OCI-LY7 (cell line): ENCODE measurements at regions not wholly inside any gene's neighbourhood (a gene's known extent, or its start where the extent isn't known, plus 50 kb on each side); places are given as distances from the start of the nearest gene placed in this dataset.

Source experiments
- BruUV-seq: library from RNA; stranded (reverse); fragments of 400-500 nt; replicated peaks from 2 replicates; lab custom pipeline; 2021; lab: Mats Ljungman, UMichigan
- CTCF ChIA-PET: fragments of 300-600 bp; sonication (Branson Sonifier 250); formaldehyde crosslinking; loops from one replicate; lab custom pipeline; 2022; ENCODE audit warnings: antibody characterized with exemption; ENCODE audit not compliant: unreplicated experiment; lab: Charles Lee
- POLR2A ChIA-PET: fragments of 300-600 bp; sonication (Branson Sonifier 250); formaldehyde crosslinking; loops from one replicate; lab custom pipeline; 2022; ENCODE audit warnings: antibody characterized with exemption; lab: Charles Lee
- DNase-seq: peaks from one replicate; pipeline ENCODE4 v3.0.0-alpha.2; 2015; ENCODE audit warnings: low spot score
- H2AFZ ChIP-seq: fragments of 200-600 bp; sonication (generic), shearing (Covaris generic); 2 replicates; pipeline ENCODE4 v1.6.1; 2014; ENCODE audit warnings: mild to moderate bottlenecking, antibody characterized with exemption, low read length, moderate library complexity
- H3K27ac ChIP-seq: fragments of 200-600 bp; sonication (generic); 2 replicates; pipeline ENCODE4 v1.5.1; 2014; ENCODE audit warnings: mixed run types, low read depth, mild to moderate bottlenecking, moderate library complexity, low read length, inconsistent platforms; ENCODE audit not compliant: poor library complexity, severe bottlenecking
- H3K36me3 ChIP-seq: fragments of 200-600 bp; sonication (generic); 2 replicates; pipeline ENCODE4 v1.6.1; 2014; ENCODE audit warnings: mild to moderate bottlenecking, antibody characterized with exemption, low read length, moderate library complexity, mixed read lengths; ENCODE audit not compliant: insufficient read depth
- H3K4me1 ChIP-seq: fragments of 200-600 bp; sonication (generic); 2 replicates; pipeline ENCODE4 v1.5.1; 2014; ENCODE audit warnings: mild to moderate bottlenecking, low read length; ENCODE audit not compliant: insufficient read depth, poor library complexity, severe bottlenecking
- H3K4me2 ChIP-seq: fragments of 200-600 bp; sonication (generic); 2 replicates; pipeline ENCODE4 v1.6.1; 2014; ENCODE audit warnings: mild to moderate bottlenecking, low read length
- H3K4me3 ChIP-seq: fragments of 200-600 bp; sonication (generic); 2 replicates; pipeline ENCODE4 v1.5.1; 2014; ENCODE audit warnings: mild to moderate bottlenecking, low read depth, low read length; ENCODE audit not compliant: poor library complexity, severe bottlenecking
- H3K79me2 ChIP-seq: fragments of 200-600 bp; sonication (generic); 2 replicates; pipeline ENCODE4 v1.6.1; 2016; ENCODE audit warnings: low read depth, mild to moderate bottlenecking, low read length, moderate library complexity, mixed read lengths; ENCODE audit not compliant: insufficient read depth
- H3K9me2 ChIP-seq: fragments of 200-600 bp; sonication (generic); 2 replicates; pipeline ENCODE4 v1.6.1; 2016; ENCODE audit warnings: mild to moderate bottlenecking, low read length, mixed read lengths; ENCODE audit not compliant: insufficient read depth
- H3K9me3 ChIP-seq: fragments of 200-600 bp; sonication (generic); 2 replicates; pipeline ENCODE4 v1.6.1; 2014; ENCODE audit warnings: mild to moderate bottlenecking, mixed run types, low read length, mixed read lengths
- H4K20me1 ChIP-seq: fragments of 200-600 bp; sonication (generic); 2 replicates; pipeline ENCODE4 v1.6.1; 2014; ENCODE audit warnings: mild to moderate bottlenecking, antibody characterized with exemption, low read length, moderate library complexity, mixed read lengths; ENCODE audit not compliant: insufficient read depth
- CTCF ChIP-seq: fragments of 200-600 bp; sonication (generic); conservative IDR thresholded peaks from 2 replicates; pipeline ENCODE4 v1.5.1; 2014; ENCODE audit warnings: mild to moderate bottlenecking, antibody characterized with exemption, low read length, moderate library complexity, mixed read lengths
- EZH2phosphoT487 ChIP-seq: fragments of 200-600 bp; sonication (generic); IDR thresholded peaks from 2 replicates; pipeline ENCODE4 v1.6.1; 2018; ENCODE audit warnings: low read depth, borderline replicate concordance, mild to moderate bottlenecking, mixed run types, antibody characterized with exemption, low read length, moderate library complexity, mixed read lengths
- intact Hi-C: fragments of 100-400 bp; cut with micrococcal nuclease; formaldehyde crosslinking; loops from one replicate; pipeline ENCODE4 v1.10.0; 2022; ENCODE audit not compliant: unreplicated experiment

GRCh38 chr2:226680719-226681118 is 118.9 kb downstream of the IRS1 start:
- no peak overlapping the region for H2AFZ ChIP-seq
- H3K4me3 ChIP-seq: no peak overlapping the region
- ChIA-PET POLR2A (interaction anchor here (0.6 to 0.7 kb wide), 2 partner anchors 223 to 346 kb away, joined by 4 read pairs; no protein-coding TSS in a partner anchor), CTCF (no interaction called here)
- intact Hi-C loops: no loop called here
- H3K79me2 ChIP-seq: no peaks in the 10 kb centered on the region
- no peaks in the 10 kb centered on the region for H4K20me1 ChIP-seq
- DNase-seq: no peak
- H3K9me2 ChIP-seq: no peaks in the 10 kb centered on the region
- no peak for TF ChIP-seq CTCF
- TF ChIP-seq EZH2phosphoT487: no peak
- no TSS peak for BruUV-seq
- H3K27ac ChIP-seq: no peak overlapping the region
- no peaks in the 10 kb centered on the region for H3K4me1 ChIP-seq
- no peak overlapping the region for H3K4me2 ChIP-seq
- H3K9me3 ChIP-seq: no peaks in the 10 kb centered on the region
- H3K36me3 ChIP-seq: no peaks in the 10 kb centered on the region

DNA sequence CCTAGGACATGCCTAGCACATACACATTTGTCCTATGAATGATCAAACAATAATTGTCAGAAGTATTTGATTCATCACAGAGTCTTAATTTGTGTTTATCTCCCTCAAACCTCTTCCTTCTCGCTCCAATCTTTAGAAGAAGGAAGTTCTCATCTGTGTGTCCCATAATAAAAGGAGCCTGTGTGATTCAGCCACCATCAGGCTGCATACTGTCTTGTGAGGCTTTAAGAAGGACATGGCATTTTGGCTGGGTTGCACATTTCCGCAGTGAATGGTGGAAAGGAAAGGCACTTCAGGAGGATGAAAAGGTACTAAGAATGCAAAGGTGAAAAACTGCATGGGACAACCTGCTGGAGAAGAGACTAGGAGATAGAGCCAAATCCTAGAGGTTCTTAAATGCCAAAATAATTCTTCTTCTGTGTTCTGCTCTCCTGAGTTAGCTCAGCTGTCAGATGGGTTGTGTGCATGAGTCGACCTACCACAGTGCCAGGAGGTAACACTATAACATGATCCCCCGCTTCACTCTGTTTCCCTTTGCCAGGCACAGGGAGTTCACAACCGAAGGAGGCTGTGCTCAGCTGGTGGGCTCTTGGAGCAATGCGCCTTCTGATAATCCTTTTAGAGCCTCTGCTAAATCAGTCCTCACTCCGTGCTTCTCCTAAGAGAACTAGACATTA is 120.1 kb downstream of the IRS1 start:
- intact Hi-C loops: no loop called here
- no peaks in the 10 kb centered on the region for H4K20me1 ChIP-seq
- no peak for DNase-seq
- H3K9me3 ChIP-seq: no peaks in the 10 kb centered on the region
- H2AFZ ChIP-seq: no peak overlapping the region
- H3K79me2 ChIP-seq: no peaks in the 10 kb centered on the region
- CTCF ChIA-PET: no interaction called here
- H3K4me1 ChIP-seq: no peaks in the 10 kb centered on the region
- H3K4me2 ChIP-seq: no peak overlapping the region
- no peaks in the 10 kb centered on the region for H3K9me2 ChIP-seq
- TF ChIP-seq CTCF (no peak), EZH2phosphoT487 (no peak)
- H3K36me3 ChIP-seq: no peaks in the 10 kb centered on the region
- POLR2A ChIA-PET: interaction anchor here (0.7 kb wide), 1 partner anchor 222 kb away, joined by 4 read pairs; no protein-coding TSS in a partner anchor
- no peak overlapping the region for H3K27ac ChIP-seq
- no TSS peak for BruUV-seq
- no peak overlapping the region for H3K4me3 ChIP-seq

DNA sequence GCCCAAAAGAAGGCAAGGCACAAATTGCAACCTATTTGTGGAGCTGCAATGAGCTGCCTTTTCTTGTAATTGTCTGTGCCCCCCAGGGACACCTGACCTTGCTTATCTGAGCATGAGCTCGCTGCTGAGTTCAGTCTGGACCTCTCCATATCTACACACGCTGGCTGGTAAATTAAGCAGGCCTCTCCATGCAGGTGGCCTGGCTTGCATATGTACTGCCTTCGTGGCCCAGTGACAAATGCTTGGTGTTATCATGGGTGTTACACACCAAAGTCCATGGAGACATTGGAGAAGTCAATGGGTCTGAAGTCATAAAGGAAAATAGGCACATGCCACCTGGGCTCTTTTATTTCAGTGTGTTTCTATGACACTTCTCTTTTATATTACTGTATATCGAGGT is 121.2 kb downstream of the IRS1 start:
- H3K4me3 ChIP-seq: no peak overlapping the region
- no peaks in the 10 kb centered on the region for H3K4me1 ChIP-seq
- no peak overlapping the region for H3K27ac ChIP-seq
- no peaks in the 10 kb centered on the region for H3K79me2 ChIP-seq
- TF ChIP-seq CTCF (no peak), EZH2phosphoT487 (no peak)
- no peaks in the 10 kb centered on the region for H4K20me1 ChIP-seq
- H3K4me2 ChIP-seq: no peak overlapping the region
- intact Hi-C loops: no loop called here
- no peak for DNase-seq
- no TSS peak for BruUV-seq
- H3K9me3 ChIP-seq: no peaks in the 10 kb centered on the region
- no peaks in the 10 kb centered on the region for H3K36me3 ChIP-seq
- ChIA-PET POLR2A (no interaction called here), CTCF (no interaction called here)
- H2AFZ ChIP-seq: no peak overlapping the region
- no peaks in the 10 kb centered on the region for H3K9me2 ChIP-seq
